ENCODE measurements at regions not wholly inside any gene's neighbourhood (a gene's known extent, or its start where the extent isn't known, plus 50 kb on each side); places are given as distances from the start of the nearest gene placed in this dataset.

- no peaks in the 10 kb centered on the region for H3K4me1 ChIP-seq (ENCODE audit: control insufficient read depth in 1 of 2, insufficient read depth in 2 of 2, low read length in 2 of 2)
- H3K27ac ChIP-seq (ENCODE audit: low read length): no peak overlapping the region
- H3K36me3 ChIP-seq (ENCODE audit: control insufficient read depth in 1 of 2, insufficient read depth in 2 of 2, low read length in 2 of 2): no peaks in the 10 kb centered on the region
- H3K9me3 ChIP-seq (ENCODE audit: control insufficient read depth in 1 of 2, low read length in 2 of 2): no peaks in the 10 kb centered on the region
- no peak overlapping the region for H3K4me3 ChIP-seq (ENCODE audit: low read depth in 1 of 2, low read length in 2 of 2)
- H3K27me3 ChIP-seq (ENCODE audit: low read depth, low read length): no peaks in the 10 kb centered on the region
These were observed 337.6 kb upstream of the NR3C2 start for GRCh38 chr4:148779771-148780170.

DNA sequence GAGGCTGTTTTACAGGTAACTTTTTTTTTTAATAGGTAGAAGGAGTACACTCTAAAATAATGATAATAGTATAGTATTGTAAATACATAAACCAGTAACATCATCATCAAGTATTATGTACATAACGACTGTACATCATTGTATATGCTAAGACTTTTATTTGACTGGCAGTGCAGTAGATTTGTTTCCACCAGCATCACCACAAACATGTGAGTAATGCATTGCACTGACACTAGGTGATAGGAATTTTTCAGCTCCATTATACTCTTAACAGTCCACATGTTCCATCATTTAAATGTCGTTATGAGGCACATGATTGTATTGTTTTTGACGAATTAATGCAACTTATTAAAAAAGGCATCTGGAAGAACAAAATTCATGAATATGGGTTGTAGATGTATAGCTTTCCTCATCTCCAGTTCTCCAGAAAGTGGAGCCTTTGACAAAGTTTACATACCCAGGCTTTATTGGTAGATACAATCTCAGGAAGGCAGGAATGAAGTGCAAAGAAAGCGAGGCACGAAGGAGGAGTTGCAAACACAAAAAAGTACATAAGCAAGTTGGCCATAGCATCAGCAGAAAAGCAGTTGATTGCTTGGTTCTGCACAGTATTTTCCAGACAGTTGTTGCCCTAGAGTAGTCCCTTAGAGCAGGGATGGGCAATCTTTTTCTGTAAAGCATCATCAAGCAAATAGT, 336.9 kb upstream of the NR3C2 start:
- Histone ChIP-seq H3K4me1 (ENCODE audit: control insufficient read depth in 1 of 2, insufficient read depth in 2 of 2, low read length in 2 of 2) (no peaks in the 10 kb centered on the region), H3K36me3 (ENCODE audit: control insufficient read depth in 1 of 2, insufficient read depth in 2 of 2, low read length in 2 of 2) (no peaks in the 10 kb centered on the region), H3K9me3 (ENCODE audit: control insufficient read depth in 1 of 2, low read length in 2 of 2) (no peaks in the 10 kb centered on the region), H3K27me3 (ENCODE audit: low read depth, low read length) (no peaks in the 10 kb centered on the region), H3K4me3 (ENCODE audit: low read depth in 1 of 2, low read length in 2 of 2) (no peak overlapping the region), H3K27ac (ENCODE audit: low read length) (no peak overlapping the region)

- Histone ChIP-seq H3K4me3 (ENCODE audit: low read depth in 1 of 2, low read length in 2 of 2) (no peak overlapping the region), H3K27me3 (ENCODE audit: low read depth, low read length) (no peaks in the 10 kb centered on the region), H3K9me3 (ENCODE audit: control insufficient read depth in 1 of 2, low read length in 2 of 2) (no peaks in the 10 kb centered on the region), H3K4me1 (ENCODE audit: control insufficient read depth in 1 of 2, insufficient read depth in 2 of 2, low read length in 2 of 2) (no peaks in the 10 kb centered on the region), H3K27ac (ENCODE audit: low read length) (no peak overlapping the region), H3K36me3 (ENCODE audit: control insufficient read depth in 1 of 2, insufficient read depth in 2 of 2, low read length in 2 of 2) (no peaks in the 10 kb centered on the region)
These were observed 334.7 kb upstream of the NR3C2 start for GRCh38 chr4:148776941-148777340.

DNA sequence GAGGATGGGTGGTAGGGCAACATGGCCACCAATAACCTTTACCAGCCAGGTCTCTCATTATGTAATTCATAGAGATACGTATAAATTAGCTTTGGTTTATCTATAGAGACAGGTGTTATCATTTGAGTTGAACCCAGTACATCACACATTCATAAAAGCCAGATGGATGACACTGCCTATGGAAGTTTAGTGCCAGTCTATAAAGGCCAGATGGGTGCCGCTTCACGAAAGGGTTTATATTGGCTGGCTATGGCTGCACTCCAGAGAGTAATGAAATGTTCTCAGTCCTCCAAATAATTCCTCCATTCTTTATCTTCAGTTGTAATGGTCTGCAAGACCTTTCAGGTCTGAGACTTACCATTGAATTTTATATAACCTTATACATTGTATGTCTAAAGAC, 331.9 kb upstream of the NR3C2 start:
- no peaks in the 10 kb centered on the region for H3K9me3 ChIP-seq (ENCODE audit: control insufficient read depth in 1 of 2, low read length in 2 of 2)
- H3K27me3 ChIP-seq (ENCODE audit: low read depth, low read length): no peaks in the 10 kb centered on the region
- no peaks in the 10 kb centered on the region for H3K4me1 ChIP-seq (ENCODE audit: control insufficient read depth in 1 of 2, insufficient read depth in 2 of 2, low read length in 2 of 2)

DNA sequence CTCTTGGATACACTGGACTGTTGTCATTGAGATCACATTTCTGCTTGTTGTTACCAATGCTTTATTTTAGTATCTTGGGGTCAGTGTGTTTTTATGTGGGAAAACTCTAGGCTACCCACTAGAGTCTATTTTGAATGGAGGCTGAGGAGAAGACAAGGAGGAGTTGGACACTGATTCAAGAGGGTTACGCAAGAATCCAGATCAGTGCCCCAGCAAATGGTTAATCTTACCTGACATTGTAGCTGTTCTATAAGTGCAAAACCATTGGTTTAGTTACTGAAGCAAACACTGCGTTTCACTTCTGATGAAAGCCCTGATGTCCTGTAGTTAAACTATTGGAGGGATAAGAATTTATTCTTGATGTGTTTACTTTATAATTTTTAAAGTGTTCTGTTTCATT, 331.1 kb upstream of the NR3C2 start:
- no peaks in the 10 kb centered on the region for H3K36me3 ChIP-seq (ENCODE audit: control insufficient read depth in 1 of 2, insufficient read depth in 2 of 2, low read length in 2 of 2)
- no peak overlapping the region for H3K4me3 ChIP-seq (ENCODE audit: low read depth in 1 of 2, low read length in 2 of 2)
- no peaks in the 10 kb centered on the region for H3K27me3 ChIP-seq (ENCODE audit: low read depth, low read length)
- no peak overlapping the region for H3K27ac ChIP-seq (ENCODE audit: low read length)
- no peaks in the 10 kb centered on the region for H3K9me3 ChIP-seq (ENCODE audit: control insufficient read depth in 1 of 2, low read length in 2 of 2)
- H3K4me1 ChIP-seq (ENCODE audit: control insufficient read depth in 1 of 2, insufficient read depth in 2 of 2, low read length in 2 of 2): no peaks in the 10 kb centered on the region

More for the DNA sequence above, 331.9 kb upstream of the NR3C2 start:
- Histone ChIP-seq H3K27ac (ENCODE audit: low read length) (no peak overlapping the region), H3K36me3 (ENCODE audit: control insufficient read depth in 1 of 2, insufficient read depth in 2 of 2, low read length in 2 of 2) (no peaks in the 10 kb centered on the region), H3K4me3 (ENCODE audit: low read depth in 1 of 2, low read length in 2 of 2) (no peak overlapping the region)

GRCh38 chr4:148770848-148771247, 328.6 kb upstream of the NR3C2 start:
- Histone ChIP-seq H3K36me3 (ENCODE audit: control insufficient read depth in 1 of 2, insufficient read depth in 2 of 2, low read length in 2 of 2) (no peaks in the 10 kb centered on the region), H3K27ac (ENCODE audit: low read length) (no peak overlapping the region), H3K9me3 (ENCODE audit: control insufficient read depth in 1 of 2, low read length in 2 of 2) (peaks cover 0 to 2% of the 10 kb centered on the region in 2 donors), H3K4me3 (ENCODE audit: low read depth in 1 of 2, low read length in 2 of 2) (no peak overlapping the region), H3K4me1 (ENCODE audit: control insufficient read depth in 1 of 2, insufficient read depth in 2 of 2, low read length in 2 of 2) (no peaks in the 10 kb centered on the region), H3K27me3 (ENCODE audit: low read depth, low read length) (no peaks in the 10 kb centered on the region)

- H3K27ac ChIP-seq (ENCODE audit: low read length): no peak overlapping the region
- H3K27me3 ChIP-seq (ENCODE audit: low read depth, low read length): no peaks in the 10 kb centered on the region
- no peak overlapping the region for H3K4me3 ChIP-seq (ENCODE audit: low read depth in 1 of 2, low read length in 2 of 2)
- H3K9me3 ChIP-seq (ENCODE audit: control insufficient read depth in 1 of 2, low read length in 2 of 2): peaks cover 0 to 2% of the 10 kb centered on the region in 2 donors
- H3K36me3 ChIP-seq (ENCODE audit: control insufficient read depth in 1 of 2, insufficient read depth in 2 of 2, low read length in 2 of 2): no peaks in the 10 kb centered on the region
- no peaks in the 10 kb centered on the region for H3K4me1 ChIP-seq (ENCODE audit: control insufficient read depth in 1 of 2, insufficient read depth in 2 of 2, low read length in 2 of 2)
These were observed 328.2 kb upstream of the NR3C2 start for GRCh38 chr4:148770377-148770776.

DNA sequence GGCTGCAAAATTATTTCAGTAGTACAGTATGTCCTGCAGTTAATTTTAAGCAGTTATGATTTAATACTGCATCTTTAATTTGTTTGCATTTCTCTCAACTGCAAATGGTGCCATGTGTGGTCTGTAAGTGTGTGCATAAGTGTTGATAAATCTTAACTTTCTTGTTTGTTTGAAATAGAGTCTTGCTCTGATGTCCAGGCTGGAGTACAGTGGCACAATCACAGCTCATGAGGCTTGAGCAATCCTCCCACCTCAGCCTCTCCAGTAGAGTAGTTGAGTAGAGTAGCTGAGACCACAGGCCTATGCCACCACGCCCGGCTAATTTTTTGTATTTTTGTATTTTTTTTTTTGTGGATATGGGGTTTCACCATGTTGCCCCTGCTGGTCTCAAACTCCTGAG, 322.5 kb upstream of the NR3C2 start:
- Histone ChIP-seq H3K27me3 (ENCODE audit: low read depth, low read length) (no peaks in the 10 kb centered on the region), H3K36me3 (ENCODE audit: control insufficient read depth in 1 of 2, insufficient read depth in 2 of 2, low read length in 2 of 2) (no peaks in the 10 kb centered on the region), H3K4me3 (ENCODE audit: low read depth in 1 of 2, low read length in 2 of 2) (no peak overlapping the region), H3K9me3 (ENCODE audit: control insufficient read depth in 1 of 2, low read length in 2 of 2) (peaks cover 0 to 2% of the 10 kb centered on the region in 2 donors), H3K27ac (ENCODE audit: low read length) (no peak overlapping the region), H3K4me1 (ENCODE audit: control insufficient read depth in 1 of 2, insufficient read depth in 2 of 2, low read length in 2 of 2) (no peaks in the 10 kb centered on the region)

DNA sequence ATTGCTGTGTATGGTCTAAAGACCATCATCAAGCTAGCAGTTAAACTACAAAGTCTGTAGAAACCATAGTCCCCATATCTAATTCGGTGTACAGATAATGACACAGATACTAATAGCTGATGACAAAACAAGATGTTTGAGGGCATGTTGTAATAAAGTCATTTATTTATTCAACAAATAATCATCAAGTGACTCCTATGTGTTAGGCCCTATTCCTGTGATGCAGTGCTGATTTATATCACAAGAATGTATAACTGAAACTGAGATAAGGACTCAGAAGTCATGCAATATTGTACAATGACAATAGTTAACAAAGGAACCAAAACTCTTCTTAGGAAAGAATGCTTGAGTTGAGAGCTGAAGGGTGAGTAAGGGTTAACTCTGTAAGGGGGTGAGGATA, 315.0 kb upstream of the NR3C2 start:
- Histone ChIP-seq H3K27ac (ENCODE audit: low read length) (no peak overlapping the region), H3K9me3 (ENCODE audit: control insufficient read depth in 1 of 2, low read length in 2 of 2) (no peaks in the 10 kb centered on the region), H3K27me3 (ENCODE audit: low read depth, low read length) (no peaks in the 10 kb centered on the region), H3K4me1 (ENCODE audit: control insufficient read depth in 1 of 2, insufficient read depth in 2 of 2, low read length in 2 of 2) (no peaks in the 10 kb centered on the region), H3K36me3 (ENCODE audit: control insufficient read depth in 1 of 2, insufficient read depth in 2 of 2, low read length in 2 of 2) (no peaks in the 10 kb centered on the region), H3K4me3 (ENCODE audit: low read depth in 1 of 2, low read length in 2 of 2) (no peak overlapping the region)

- Histone ChIP-seq H3K9me3 (ENCODE audit: control insufficient read depth in 1 of 2, low read length in 2 of 2) (no peaks in the 10 kb centered on the region), H3K27me3 (ENCODE audit: low read depth, low read length) (no peaks in the 10 kb centered on the region), H3K4me3 (ENCODE audit: low read depth in 1 of 2, low read length in 2 of 2) (no peak overlapping the region), H3K4me1 (ENCODE audit: control insufficient read depth in 1 of 2, insufficient read depth in 2 of 2, low read length in 2 of 2) (no peaks in the 10 kb centered on the region), H3K36me3 (ENCODE audit: control insufficient read depth in 1 of 2, insufficient read depth in 2 of 2, low read length in 2 of 2) (no peaks in the 10 kb centered on the region), H3K27ac (ENCODE audit: low read length) (no peak overlapping the region)
These were observed 307.2 kb upstream of the NR3C2 start for GRCh38 chr4:148749403-148749802.

DNA sequence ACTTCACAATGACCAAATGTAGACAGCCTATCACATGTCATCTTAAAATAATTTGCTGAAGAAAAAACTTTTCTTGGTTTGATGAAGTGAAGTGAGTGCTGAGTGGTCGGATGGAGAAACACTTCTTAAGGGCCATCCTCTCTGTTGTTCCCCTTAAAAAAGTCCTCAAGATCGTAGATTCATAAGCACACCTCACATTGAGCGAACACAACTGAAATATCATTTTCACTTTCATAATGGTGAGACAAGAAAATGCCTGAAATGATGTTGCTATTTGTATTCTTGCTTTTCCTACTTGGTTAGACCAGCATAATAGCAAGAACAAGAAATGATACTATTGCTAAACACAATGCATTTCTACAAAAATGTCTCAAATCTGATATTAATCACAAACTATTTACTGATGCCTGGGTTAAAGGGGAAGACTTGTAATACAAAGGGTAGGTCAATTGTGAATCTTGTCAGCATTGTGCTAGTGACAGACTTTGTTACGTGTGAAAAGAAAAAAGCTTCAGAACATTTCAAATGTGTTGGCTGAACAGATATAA, 305.6 kb upstream of the NR3C2 start:
- Histone ChIP-seq H3K27ac (ENCODE audit: low read length) (no peak overlapping the region), H3K4me1 (ENCODE audit: control insufficient read depth in 1 of 2, insufficient read depth in 2 of 2, low read length in 2 of 2) (no peaks in the 10 kb centered on the region), H3K4me3 (ENCODE audit: low read depth in 1 of 2, low read length in 2 of 2) (no peak overlapping the region), H3K9me3 (ENCODE audit: control insufficient read depth in 1 of 2, low read length in 2 of 2) (no peaks in the 10 kb centered on the region), H3K27me3 (ENCODE audit: low read depth, low read length) (no peaks in the 10 kb centered on the region), H3K36me3 (ENCODE audit: control insufficient read depth in 1 of 2, insufficient read depth in 2 of 2, low read length in 2 of 2) (no peaks in the 10 kb centered on the region)

- Histone ChIP-seq H3K36me3 (ENCODE audit: control insufficient read depth in 1 of 2, insufficient read depth in 2 of 2, low read length in 2 of 2) (no peaks in the 10 kb centered on the region), H3K4me1 (ENCODE audit: control insufficient read depth in 1 of 2, insufficient read depth in 2 of 2, low read length in 2 of 2) (no peaks in the 10 kb centered on the region), H3K9me3 (ENCODE audit: control insufficient read depth in 1 of 2, low read length in 2 of 2) (no peaks in the 10 kb centered on the region), H3K27me3 (ENCODE audit: low read depth, low read length) (no peaks in the 10 kb centered on the region), H3K4me3 (ENCODE audit: low read depth in 1 of 2, low read length in 2 of 2) (no peak overlapping the region), H3K27ac (ENCODE audit: low read length) (no peak overlapping the region)
These were observed 298.5 kb upstream of the NR3C2 start for GRCh38 chr4:148740701-148741100.

Measured in muscle layer of duodenum (tissue), 2 donors.